T1000 (cell line): ENCODE measurements at regions not wholly inside any gene's neighbourhood (a gene's known extent, or its start where the extent isn't known, plus 50 kb on each side); places are given as distances from the start of the nearest gene placed in this dataset.

ENCODE experiments used
- DNase-seq: peaks from one replicate; lab custom pipeline; 2025; ENCODE audit warnings: mixed read lengths; lab: John Stamatoyannopoulos, UW

DNA sequence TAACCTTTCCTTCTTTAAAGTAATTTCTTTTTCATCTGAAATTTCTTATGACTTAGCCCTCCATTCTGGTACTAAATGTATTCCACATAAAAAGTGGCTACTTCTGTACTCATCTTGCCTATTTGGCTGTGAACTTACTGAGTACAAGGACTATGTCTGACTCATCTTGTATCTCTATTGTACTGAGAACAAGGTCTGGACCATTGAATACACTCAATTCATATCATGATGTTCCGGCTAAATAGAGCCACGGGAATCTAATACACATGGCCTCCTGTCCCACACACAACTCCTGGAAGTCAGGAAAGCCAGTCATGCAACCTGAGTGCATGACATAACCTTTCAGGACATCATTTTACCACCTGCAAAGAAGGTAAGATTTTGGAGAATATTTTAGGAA, 203.9 kb downstream of the PLK2 start:
- no peak for DNase-seq

DNA sequence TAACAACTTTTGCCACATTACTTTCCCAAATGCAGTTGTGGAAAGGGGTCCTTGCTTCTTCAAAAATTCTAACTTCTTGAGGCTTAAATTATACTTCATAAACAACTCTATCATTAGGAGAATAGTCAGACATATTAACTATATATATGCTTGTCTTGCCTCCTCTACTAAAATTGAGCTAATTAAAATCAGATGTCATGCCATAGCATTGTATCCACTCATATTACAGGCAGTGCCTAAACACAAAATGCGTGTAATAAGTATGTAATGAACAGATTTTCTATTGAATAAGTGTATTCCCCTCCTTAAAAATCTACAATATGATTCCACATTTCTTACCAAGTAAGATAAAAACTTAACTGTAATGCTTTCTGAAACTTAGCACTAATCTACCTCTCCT, 204.5 kb downstream of the PLK2 start:
- DNase-seq = no peak

DNA sequence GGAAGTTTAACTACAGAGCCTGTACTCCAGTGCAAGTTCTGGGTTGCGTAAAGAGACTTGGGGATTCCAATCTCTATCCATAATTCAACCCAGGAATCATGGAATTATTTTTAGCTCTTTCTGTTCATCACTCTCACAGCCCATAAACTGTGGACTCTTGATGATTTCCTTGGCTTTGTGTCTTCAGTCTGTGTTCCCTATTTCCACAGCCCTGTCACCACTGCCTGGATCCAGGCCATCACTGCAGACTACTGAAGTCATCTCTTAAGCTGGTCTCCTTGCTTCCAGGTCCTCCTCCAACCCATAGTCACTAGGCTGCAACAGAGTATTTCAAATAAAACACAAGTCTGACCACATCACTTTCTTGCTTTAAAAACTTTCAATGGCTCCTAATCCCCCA, 211.7 kb downstream of the PLK2 start:
- DNase-seq = no peak

DNA sequence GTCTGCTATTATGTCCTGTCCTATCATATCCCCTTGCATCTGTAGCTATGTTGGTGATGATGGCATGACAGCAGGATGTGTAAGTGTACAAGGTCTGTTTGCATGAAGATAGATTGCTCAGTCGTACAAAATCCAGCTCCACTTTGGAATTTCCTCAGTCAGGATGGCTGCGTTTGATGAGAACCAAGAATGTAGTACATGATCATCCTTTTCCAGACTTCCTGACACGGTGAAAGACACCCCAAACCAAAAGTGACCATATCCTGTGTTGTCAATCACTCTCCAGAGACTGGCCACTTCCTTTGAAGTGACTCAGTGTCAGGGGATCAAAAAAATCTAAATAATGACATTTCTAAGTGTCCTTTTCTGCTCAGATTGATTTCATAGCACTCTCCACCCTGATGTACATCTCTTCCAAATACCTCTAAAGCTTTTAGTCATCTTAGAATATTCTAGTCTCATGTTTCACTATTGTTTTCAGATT, 213.4 kb downstream of the PLK2 start:
- no peak for DNase-seq

DNA sequence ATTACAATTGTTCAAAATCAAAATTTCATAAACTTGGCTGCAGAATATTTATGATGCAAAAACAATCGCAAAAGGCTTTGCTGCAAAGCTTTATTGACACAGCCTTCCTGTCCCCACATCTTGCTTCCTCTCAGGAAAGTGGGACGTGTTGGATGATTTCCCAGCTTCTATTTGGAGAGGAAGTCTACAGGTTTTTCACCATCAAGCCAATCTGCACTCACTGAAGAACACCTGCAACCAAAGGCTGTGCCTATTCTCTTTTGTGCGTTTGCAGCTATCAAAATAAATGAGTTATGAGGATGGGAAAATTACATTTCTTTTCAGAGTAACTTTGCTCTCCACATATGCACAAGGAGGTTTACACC, 214.4 kb downstream of the PLK2 start:
- no peak for DNase-seq

DNA sequence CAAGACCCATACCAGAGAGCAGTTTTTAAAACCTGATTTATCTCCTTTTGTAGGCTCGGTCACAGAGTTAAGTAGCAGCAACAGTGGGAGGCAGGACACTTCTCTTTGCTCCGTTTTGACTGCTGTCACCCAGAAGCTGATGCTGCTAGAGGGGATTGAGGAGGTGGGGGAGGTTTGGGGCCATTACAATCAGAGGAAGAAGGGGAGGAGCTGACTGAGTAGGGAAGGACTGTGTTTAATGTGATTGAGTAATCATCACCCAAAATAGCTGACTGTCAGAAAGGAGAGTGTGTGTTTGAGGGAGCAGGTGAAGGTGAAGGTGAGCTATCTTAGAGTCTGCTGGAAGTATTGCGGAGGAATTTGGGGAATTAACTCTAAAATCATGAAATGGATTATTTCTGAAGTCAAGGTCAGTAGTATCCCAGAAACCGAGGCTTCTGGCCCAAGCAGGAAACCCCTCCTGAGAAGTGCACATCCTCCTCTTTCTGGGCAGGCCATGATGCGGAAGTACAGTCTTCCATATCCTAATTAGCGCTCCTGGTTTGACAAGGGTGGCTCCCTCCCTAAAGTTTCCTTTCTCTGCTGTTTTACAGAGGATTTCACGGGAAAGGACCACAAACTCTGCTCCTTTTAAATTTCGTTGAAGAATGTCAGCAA, 214.9 kb downstream of the PLK2 start:
- no peak for DNase-seq

DNA sequence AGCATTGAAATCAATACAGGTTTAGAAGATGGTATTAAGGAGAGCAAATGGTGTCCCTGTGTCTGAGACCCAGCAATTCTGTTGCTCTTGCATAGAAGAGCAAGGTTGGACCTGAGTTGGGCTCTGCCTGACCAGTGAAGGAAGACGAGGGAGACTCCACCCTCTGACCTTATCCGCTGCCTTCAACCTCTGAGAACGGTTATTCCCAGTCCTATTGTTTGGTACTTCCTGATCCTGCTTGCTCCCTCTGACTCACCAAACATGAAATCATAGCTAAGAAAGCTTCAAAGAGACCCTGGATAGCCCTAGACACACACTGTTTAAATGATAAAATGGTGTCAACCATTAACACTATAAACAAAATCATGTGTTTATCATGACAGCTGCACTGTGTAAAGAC, 218.5 kb downstream of the PLK2 start:
- DNase-seq = no peak

DNA sequence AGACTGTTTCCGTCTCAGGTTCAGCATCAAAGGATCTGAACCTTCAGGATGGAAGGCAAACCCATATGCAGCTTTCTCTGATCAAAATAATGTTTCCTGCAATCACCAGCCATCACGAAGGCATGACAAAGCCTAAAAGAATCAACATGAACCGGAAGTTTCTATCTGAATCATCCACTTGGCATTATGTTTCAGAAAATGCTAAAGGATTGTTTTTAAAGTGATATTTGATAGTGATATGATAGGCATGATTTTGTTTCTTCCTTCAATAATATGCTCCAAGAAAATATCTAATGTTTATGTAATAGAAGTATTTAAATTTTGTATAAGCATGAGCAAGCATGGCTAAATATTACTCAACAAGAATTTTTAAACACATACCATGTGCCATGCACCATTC, 219.6 kb downstream of the PLK2 start:
- DNase-seq = no peak

DNA sequence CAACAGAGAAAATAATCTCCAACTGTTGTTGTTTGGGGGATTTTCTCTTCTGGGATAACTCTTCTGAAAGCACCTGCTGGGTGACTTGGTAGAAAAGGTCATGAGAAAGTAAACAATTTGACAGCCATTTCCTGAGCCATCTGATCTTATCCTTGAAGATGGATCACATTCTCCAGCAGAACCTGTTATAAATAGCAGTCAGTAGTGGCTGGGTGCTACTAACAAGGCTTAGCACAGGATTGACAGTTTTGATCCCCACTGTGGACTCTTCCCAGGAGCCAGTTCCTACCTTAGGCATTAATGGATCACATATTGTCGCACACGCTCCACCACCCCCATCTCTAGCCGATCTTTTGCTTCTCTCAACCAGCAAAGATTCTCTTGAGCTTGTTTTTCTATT, 220.2 kb downstream of the PLK2 start:
- no peak for DNase-seq

DNA sequence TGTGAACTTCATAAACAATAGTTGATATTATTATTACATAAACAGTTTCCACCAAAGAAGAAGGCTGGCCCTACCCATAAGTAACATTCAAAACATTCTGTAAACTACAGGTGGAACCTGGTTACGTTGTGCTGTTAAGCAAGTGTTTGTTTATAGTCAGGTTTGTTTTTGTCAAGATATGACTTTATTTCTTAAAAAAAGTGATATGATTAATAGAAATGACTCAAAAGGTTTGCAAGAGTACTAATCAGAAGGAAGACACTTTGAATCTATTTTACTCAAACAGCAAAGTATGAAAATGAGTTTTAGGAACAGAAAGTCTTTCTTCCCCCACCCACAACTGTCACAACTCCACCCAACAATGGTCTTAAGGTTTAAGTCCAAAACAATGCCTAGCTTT, 220.8 kb downstream of the PLK2 start:
- no peak for DNase-seq

DNA sequence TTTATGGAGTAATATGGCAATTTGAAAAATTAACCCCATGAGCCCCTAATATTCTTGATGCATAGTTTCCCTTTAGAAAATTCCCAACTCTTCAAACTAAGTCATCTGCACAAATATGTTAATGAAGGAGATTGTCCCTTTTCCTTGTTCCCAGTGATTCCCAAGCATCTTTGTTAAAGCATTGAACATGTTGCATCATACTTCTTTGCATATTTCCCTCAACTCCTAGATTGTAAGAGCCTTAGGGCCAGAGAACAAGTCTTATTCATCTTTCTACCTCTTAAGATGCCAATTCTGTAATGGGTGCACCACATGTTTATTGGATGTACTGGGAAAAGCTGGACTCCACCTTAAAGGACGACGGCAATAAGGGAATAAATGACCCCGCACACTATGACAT, 223.4 kb downstream of the PLK2 start:
- DNase-seq = no peak

DNA sequence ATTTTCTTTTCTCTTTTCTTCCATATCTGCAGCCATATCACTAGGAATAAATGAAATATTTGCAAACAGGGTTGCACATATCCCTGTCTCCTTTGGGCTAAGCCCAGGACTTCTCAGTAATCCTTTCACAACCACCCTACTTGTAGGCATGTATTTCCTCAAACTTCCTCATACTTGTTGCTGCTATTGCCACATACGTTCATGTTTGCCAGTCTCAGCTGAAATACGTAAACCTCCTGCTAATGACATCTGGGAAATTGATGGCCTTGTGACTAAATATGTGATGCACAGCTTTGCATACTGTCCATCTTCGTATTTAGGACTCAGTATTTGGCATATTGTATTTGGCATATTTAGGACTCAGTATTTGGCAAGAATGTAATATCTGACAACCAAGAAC, 224.6 kb downstream of the PLK2 start:
- no peak for DNase-seq

DNA sequence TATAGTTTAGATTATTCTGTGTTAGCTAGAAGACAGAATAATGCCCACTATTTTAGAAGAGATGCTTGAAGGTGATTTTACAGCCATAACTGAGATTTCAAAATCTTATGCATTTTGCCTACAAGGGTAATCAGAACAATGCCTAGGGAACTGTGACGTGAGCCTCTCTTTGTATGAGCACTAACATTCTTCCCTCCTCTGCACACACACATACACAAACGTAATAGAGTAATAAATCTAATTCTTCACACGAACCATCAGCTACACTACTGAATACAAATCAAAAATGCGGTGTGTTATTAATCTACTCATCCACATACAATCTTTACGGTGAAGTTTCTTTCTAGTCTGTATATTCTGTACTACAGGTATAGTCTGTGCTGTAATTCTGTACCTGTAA, 227.8 kb downstream of the PLK2 start:
- no peak for DNase-seq

DNA sequence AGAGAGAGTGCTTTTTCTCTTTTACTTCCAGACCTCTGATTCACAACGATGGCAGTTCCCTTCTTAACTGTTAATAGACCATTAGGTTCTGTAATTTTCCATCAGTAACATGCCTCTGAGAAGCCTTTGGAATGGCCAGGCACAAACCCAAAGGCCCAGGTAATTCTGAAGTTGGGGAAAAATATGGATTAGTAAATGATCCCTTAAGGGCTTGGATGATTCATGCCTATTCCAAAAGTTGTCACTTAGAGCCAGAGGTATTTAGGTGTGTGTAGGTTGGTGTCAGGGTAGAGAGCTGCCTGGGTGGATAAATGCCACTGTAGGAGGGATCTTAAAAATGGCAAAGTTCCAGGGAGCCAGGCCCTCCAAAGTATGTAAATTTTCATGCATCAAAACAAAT, 228.8 kb downstream of the PLK2 start:
- no peak for DNase-seq

DNA sequence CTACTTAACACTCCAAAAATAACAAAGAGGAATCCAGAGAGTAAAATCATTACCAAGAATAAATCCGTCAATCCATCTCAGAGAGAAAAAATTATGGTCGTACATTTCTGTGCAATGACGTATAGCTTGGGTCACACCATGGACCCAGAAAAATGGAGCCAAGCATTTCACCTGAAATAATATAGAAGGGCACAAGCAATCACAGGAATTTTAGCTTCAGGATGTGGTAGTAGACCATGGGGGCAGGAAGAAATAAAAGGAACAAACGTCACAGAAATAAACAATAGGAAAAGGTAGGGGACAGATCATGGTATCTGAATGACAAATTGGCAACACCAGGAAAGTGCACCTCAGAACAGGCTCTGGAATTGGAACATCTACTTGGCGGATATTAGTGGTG, 231.0 kb downstream of the PLK2 start:
- DNase-seq = no peak

DNA sequence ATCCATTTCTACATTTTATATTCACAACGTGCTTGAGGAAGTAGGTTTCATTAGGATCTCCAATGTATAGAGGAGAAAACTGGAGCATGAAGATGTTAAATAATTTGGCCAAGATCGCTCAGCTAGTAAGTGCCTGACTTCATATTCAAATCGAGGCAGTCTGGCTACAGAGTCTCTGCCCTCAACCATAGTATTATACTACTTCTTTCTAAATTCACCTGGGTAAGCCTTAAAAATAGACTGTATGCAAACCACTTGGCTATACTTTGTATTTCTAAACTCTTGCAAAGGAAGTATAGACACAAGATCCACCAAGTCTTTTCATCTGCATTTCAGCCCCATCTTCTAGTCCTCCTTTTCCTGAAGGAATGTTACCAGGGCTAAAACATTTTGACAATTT, 232.0 kb downstream of the PLK2 start:
- no peak for DNase-seq

DNA sequence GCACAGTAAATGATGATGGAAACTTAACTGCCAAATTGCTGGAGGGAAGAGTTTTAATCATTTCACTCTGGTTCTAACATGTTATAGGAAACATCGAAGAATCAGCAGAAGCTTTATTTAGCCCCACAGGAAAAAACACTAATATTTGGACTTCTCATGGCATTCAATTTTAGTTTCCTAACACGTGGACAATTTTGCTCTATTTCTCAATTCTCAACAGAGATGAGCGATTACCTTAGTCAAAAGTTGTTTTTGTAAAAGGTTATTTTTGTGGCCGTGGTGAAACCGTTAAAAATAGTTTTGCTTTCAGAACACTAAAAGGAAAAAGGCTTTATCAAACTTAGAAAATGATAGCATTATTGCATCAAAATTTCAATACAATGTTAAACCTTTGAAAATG, 235.2 kb downstream of the PLK2 start:
- DNase-seq = no peak

DNA sequence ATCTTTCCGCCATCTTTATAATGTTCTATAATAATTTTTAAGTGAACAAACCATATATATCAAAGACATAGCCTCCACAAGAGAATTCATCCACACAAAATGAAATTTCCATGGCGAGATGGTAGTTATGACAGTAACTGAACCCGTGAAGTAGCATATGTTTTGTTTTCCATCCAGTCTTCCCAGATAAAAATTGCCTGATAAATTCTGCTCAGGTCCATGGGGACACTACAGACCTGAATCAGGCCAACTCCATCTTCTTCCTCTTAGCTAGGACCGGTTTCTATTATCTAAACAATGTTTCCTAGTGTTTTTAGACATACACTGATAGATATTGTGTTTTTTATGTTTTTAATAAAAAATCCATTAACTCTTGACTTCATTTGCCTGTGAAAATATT, 235.7 kb downstream of the PLK2 start:
- DNase-seq = no peak

DNA sequence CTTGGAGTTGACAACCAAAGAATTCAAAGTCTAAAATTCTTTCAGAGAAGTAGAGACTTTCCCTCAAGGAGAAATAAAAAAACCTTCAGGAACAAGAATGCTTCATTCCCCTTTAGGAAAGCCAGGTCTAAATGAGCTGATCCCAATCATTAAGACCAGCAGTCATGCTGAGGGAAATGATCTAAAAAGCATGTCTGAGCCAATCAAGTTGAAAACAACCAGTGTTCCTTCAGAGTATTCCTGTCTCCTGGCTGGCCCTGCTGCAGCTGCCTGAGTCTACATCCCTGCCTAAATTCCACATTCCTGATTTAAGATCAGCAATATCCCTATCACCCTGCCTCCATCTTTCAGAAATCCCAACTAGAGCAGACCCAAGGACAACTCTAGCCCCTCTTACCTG, 244.5 kb downstream of the PLK2 start:
- DNase-seq = no peak

DNA sequence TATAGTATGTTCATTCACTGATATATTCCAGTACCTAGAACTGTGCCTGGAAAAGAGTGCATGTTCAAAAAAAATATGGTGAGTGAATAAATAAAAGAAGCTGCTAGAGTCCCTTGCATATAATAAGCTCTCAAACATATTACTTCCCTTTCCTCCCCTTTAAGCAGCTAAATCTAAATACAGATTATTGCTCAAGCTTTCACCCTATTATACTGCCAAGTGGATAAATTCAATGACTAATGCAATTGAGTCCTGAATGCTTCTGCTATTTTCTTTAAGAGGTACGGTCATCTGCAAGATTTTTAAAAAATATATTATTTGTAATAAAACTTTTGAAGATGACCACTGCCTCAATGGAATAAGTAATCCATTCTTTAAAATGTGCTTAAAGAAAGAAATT, 248.4 kb downstream of the PLK2 start:
- no peak for DNase-seq

DNA sequence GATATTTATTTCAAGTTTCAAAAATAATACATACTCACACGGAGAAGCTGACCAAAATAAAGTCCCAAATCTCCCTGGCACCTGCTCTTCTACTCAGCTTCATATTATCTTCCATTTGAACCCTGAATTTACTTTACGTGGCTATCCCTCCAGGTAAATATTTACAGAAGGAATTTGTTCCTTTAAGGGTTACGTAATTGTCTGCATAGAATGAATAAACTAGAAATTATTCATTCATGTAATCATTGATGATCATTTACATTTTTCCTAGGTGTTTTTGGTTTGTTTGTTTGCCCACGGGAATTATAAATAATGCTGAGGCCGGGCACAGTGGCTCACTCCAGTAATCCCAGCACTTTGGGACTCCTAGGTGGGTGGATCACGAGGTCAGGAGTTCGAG, 251.2 kb downstream of the PLK2 start:
- DNase-seq = no peak

DNA sequence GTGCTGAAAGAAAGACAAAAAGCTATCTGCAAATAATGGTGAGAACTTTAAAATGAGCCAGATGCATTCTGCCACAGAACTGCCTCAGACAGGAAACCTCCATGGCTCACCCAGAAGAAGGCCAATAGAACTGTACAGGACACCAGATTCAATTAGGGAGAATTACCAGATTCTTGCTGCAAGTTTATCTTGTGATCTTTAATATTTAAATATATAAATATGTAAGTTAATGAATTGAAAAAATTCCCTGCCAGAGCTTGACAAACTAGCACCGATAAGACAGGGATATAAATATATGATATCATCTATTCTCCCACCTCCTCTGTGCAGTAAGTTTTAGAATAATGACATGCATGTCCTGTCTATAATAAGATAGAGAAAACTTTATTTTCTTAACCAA, 252.8 kb downstream of the PLK2 start:
- no peak for DNase-seq

DNA sequence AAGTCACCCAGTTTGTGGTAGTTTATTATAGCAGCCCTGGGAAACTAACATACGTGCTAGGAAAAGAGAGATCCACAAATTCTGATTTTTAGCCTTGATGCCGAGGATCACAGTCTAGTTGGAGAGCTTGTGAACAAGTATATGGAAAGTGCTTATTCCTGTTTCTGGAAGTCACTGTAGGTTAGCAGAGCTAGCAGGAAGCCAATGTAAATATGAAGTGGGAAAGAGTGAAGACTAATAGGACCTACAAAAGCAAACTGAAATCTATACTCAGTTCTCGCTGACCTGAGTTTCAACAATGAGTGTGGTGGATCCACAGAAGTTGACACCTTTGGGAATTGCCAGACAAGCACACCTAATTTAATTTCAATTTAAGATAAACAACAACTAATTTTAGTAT, 254.9 kb downstream of the PLK2 start:
- DNase-seq = no peak

DNA sequence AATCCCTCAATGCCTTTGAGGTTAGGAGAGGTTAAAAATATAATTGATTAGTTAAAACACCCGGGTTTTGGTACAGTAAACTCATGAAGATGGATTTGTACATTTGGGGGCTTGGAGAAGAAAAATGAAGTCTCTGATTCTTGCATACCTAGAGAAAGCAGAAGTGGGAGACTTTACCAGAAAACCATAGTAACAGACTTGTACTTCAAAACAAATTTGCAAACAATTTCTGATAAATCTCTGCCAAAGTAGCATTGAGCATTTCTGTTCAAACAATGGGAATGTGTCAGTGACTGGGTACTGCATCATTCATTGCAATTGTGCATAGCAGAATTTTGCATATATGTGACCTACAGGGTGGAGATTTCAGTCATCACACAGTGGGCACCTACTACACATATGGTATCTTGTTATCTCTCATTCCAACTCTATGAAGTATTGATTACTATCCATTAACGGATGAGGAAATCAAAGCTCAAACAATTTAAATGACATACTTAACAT, 256.9 kb downstream of the PLK2 start:
- no peak for DNase-seq
